ENCODE measurements at regions not wholly inside any gene's neighbourhood (a gene's known extent, or its start where the extent isn't known, plus 50 kb on each side); places are given as distances from the start of the nearest gene placed in this dataset.
"Not testable (repeated sequence)": the region's sequence is repeated elsewhere in the genome, so short reads cannot be mapped to it uniquely, and the experiment has no call there.

DNA sequence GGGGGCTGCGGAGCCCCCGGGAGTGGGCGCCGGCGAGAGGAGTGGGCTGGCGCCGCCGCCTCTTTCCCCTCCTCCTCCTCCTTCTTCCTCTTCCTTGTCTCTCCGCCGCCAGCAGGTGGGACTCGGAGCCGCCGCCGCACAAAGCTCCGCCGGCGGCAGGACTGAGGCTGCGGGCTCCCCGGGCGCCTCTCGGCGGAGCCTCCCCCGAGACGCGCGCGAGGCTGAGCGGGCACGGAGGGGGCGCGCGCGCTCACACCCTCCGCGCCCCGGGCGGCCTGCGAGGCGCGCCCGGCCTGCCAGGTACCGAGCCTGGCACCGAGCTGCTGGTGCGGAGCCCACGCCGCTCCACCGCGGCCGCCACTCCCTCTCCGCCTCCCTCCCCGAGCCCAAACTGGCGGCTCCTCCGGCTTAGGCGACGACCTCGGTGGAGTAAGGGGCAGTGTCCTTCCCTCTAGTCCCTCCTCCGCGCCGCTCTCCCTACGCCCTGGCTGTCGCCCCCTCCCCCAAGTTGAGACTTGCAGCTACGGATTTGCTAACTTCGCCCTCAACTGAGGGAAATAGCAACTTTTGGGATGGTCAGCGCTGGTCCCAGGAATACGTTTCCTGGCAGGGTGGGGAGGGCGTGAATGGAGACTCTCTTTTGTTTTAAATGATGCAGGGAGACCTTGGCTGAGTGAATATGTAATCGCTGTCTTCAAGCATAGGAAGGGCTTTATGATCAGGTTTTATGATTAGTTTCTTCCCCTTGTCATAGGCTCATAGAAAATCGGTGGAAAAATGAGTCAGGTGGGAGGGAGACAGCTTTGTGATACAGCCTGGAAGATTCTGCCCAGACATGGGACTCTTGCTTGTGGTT lies 199.5 kb upstream of the CAND1 start:
- no peaks in the 10 kb centered on the region for H3K36me3 Mint-ChIP-seq (ENCODE audit: low read depth)
- TF ChIP-seq, protein P1, sequence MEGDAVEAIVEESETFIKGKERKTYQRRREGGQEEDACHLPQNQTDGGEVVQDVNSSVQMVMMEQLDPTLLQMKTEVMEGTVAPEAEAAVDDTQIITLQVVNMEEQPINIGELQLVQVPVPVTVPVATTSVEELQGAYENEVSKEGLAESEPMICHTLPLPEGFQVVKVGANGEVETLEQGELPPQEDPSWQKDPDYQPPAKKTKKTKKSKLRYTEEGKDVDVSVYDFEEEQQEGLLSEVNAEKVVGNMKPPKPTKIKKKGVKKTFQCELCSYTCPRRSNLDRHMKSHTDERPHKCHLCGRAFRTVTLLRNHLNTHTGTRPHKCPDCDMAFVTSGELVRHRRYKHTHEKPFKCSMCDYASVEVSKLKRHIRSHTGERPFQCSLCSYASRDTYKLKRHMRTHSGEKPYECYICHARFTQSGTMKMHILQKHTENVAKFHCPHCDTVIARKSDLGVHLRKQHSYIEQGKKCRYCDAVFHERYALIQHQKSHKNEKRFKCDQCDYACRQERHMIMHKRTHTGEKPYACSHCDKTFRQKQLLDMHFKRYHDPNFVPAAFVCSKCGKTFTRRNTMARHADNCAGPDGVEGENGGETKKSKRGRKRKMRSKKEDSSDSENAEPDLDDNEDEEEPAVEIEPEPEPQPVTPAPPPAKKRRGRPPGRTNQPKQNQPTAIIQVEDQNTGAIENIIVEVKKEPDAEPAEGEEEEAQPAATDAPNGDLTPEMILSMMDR (IDR thresholded peaks at IDR 0.05) = no peak
- H3K27ac Mint-ChIP-seq = peak overlapping the region; percentile 64
- peaks cover 20% of the 10 kb centered on the region for H3K27me3 Mint-ChIP-seq (ENCODE audit: low read depth, poor library complexity)
- DNase-seq = peak; percentile 73
- peak overlapping the region; percentile 90 for H3K4me3 Mint-ChIP-seq
- peaks cover 36% of the 10 kb centered on the region for H3K4me1 Mint-ChIP-seq
- H3K9me3 Mint-ChIP-seq = no peaks in the 10 kb centered on the region

DNA sequence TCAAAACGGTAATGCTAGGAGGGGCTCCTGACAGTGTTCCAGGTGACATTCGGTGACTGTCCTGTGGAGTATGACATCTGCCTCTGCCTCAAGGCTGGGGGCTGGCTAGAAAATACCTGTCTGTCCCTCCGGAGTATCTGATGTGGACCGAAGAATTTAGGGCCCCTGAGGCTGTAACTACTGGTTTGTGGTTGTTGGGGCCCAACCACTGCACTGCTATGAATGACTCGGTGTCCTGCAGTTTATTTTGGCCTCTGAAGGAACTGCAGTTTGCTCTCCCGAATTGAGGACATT lies 198.9 kb upstream of the CAND1 start:
- TF ChIP-seq, protein P1 (IDR thresholded peaks at IDR 0.05) = no peak
- Mint-ChIP-seq H3K9me3 (no peaks in the 10 kb centered on the region), H3K4me3 (peak overlapping the region; percentile 90), H3K4me1 (peaks cover 36% of the 10 kb centered on the region), H3K27me3 (ENCODE audit: low read depth, poor library complexity) (peaks cover 21% of the 10 kb centered on the region), H3K36me3 (ENCODE audit: low read depth) (no peaks in the 10 kb centered on the region), H3K27ac (no peak overlapping the region)
- no peak for DNase-seq

DNA sequence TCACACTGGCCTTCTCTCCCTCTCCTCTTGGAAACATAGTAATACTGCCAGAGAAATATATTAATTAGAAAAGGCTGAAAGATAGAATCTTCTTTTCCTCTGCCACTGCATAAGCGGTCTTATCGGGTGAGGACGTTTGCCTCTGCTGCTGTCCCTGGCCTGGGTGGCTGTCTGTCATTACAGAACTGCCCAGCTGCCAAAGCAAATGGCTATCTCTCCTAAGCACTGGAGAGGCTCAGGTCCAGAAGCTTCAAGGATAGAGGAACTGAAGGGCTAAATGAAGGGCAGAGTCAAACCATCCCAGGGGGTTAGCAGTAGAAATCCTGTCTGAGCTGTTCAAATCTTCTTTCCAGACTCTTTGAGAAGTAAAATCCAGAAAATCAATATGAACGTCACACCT lies 198.6 kb upstream of the CAND1 start:
- H3K9me3 Mint-ChIP-seq = no peaks in the 10 kb centered on the region
- H3K27ac Mint-ChIP-seq = no peak overlapping the region
- no peak for DNase-seq
- H3K27me3 Mint-ChIP-seq (ENCODE audit: low read depth, poor library complexity) = peaks cover 23% of the 10 kb centered on the region
- H3K4me3 Mint-ChIP-seq = peak overlapping the region; percentile 90
- no peaks in the 10 kb centered on the region for H3K36me3 Mint-ChIP-seq (ENCODE audit: low read depth)
- TF ChIP-seq, protein P1 (IDR thresholded peaks at IDR 0.05) = no peak
- H3K4me1 Mint-ChIP-seq = peaks cover 36% of the 10 kb centered on the region

DNA sequence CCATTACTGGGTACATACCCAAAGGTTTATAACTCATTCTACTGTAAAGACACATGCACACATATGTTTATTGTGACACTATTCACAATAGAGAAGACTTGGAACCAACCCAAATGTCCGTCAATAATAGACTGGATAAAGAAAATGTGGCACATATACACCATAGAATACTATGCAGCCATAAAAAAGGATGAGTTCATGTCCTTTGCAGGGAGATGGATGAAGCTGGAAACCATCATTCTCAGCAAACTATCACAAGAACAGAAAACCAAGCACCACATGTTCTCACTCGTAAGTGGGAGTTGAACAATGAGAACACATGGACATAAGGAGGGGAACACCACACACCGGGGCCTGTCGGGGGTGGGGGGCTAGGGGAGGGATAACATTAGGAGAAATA lies 196.9 kb upstream of the CAND1 start:
- not testable (repeated sequence) for DNase-seq; H3K27ac Mint-ChIP-seq; H3K36me3 Mint-ChIP-seq (ENCODE audit: low read depth); H3K9me3 Mint-ChIP-seq; H3K4me3 Mint-ChIP-seq
- Mint-ChIP-seq H3K4me1 (peaks cover 24% of the 10 kb centered on the region), H3K27me3 (ENCODE audit: low read depth, poor library complexity) (peaks cover 20% of the 10 kb centered on the region)

DNA sequence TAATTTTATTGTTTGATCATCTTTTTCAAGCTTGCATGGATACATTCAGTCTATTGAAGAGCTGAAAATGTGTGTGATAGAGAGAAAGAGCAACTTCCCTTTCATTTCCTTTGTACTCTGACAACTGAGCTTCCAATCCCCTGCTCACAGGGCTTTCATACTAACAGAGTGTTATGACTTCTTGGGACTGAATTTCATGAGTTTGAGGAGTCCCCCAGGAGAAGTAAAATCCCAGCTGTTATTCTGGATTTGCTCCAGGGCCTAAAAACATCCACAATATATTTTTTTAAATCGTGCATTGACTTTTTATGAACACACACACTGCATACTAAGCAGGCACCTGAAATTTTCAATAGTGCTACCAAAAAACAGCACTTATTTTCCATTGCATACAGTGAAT lies 195.8 kb upstream of the CAND1 start:
- H3K27me3 Mint-ChIP-seq (ENCODE audit: low read depth, poor library complexity) = peaks cover 16% of the 10 kb centered on the region
- H3K36me3 Mint-ChIP-seq (ENCODE audit: low read depth) = no peaks in the 10 kb centered on the region
- no peak overlapping the region for H3K4me3 Mint-ChIP-seq
- TF ChIP-seq, protein P1 (IDR thresholded peaks at IDR 0.05) = no peak
- H3K27ac Mint-ChIP-seq = no peak overlapping the region
- H3K4me1 Mint-ChIP-seq = peaks cover 14% of the 10 kb centered on the region
- H3K9me3 Mint-ChIP-seq = no peaks in the 10 kb centered on the region
- no peak for DNase-seq

DNA sequence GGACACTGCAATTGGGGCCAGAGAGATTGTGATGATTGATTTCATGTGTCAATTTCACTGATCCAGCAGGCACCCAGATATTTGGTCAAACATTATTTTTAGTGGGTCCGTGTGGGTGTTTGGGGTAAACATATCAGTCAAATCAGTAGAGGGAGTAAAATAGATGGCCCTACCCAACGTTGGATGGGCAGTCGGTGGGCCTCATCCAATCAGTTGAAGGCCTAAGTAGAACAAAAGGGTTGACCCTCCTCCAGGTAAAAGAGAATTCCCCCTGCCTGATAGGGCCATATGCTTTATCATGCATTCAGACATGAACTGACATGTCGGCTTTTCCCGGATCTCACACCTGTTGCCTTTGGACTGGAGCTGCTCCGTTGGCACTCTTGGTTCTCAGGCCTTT lies 195.1 kb upstream of the CAND1 start:
- H3K4me1 Mint-ChIP-seq = peaks cover 13% of the 10 kb centered on the region
- no peak overlapping the region for H3K4me3 Mint-ChIP-seq
- DNase-seq = no peak
- no peaks in the 10 kb centered on the region for H3K9me3 Mint-ChIP-seq
- H3K27ac Mint-ChIP-seq = no peak overlapping the region
- TF ChIP-seq, protein P1 (IDR thresholded peaks at IDR 0.05) = no peak
- H3K36me3 Mint-ChIP-seq (ENCODE audit: low read depth) = no peaks in the 10 kb centered on the region
- H3K27me3 Mint-ChIP-seq (ENCODE audit: low read depth, poor library complexity) = peaks cover 16% of the 10 kb centered on the region
